NCI-H1436 (cell line): ENCODE measurements at regions not wholly inside any gene's neighbourhood (a gene's known extent, or its start where the extent isn't known, plus 50 kb on each side); places are given as distances from the start of the nearest gene placed in this dataset.

Source experiments
- DNase-seq: peaks from one replicate; lab custom pipeline; 2025; lab: John Stamatoyannopoulos, UW

GRCh38 chr5:74288448-74289108, 351.9 kb downstream of the ENC1 start:
- DNase-seq, result no peak

GRCh38 chr5:74288038-74288437, 352.5 kb downstream of the ENC1 start:
- no peak for DNase-seq

DNA sequence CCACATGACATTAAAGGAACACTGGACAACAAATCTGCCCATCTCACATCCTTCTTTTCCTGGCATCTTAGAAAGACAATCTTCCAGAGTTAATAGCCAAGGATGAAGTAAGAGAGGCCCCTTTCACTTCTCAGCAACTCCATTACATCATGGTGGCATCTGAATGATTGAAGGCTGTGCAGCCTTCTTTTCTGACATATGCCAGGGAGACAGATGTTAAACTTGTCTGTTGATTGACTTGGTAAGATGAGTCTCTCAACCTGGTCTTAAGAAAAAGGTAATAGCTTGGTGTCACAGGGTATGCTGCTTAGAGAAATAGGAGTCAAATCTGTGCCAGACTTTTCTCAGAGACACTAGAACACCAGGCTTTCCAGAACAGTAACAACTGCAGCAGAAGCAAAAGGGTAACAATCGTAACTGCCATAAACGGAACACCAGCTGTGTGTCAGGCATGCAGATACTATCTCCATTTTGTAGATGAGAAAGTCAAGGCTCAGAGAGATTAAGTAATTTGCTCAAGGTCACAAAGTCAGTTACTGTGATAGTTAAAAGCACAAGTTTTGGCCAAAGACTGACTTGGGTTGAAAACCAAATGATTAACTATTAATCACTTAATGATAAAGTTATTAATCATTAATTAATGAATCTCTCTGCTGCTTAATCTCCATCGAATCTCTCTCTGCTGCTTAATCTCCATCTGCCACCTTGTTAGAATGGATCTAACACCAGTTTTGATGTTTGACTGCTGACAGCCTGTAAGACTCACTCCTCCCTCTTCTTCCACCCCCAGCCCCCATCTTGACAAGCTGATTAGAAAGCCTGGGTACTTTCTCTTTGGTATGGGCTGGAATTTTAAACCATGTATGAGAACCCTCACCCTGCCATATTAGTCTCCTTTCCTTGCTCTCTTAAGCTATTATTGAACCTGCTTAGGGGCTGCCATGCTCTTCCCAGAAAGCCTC, 353.5 kb downstream of the ENC1 start:
- no peak for DNase-seq

GRCh38 chr5:74285675-74286280, 354.8 kb downstream of the ENC1 start:
- no peak for DNase-seq

GRCh38 chr5:74282490-74282889, 358.0 kb downstream of the ENC1 start:
- DNase-seq, result no peak

- no peak for DNase-seq
Measured at GRCh38 chr5:74281166-74281565, 359.4 kb downstream of the ENC1 start.

GRCh38 chr5:74280306-74280705, 360.2 kb downstream of the ENC1 start:
- no peak for DNase-seq

DNA sequence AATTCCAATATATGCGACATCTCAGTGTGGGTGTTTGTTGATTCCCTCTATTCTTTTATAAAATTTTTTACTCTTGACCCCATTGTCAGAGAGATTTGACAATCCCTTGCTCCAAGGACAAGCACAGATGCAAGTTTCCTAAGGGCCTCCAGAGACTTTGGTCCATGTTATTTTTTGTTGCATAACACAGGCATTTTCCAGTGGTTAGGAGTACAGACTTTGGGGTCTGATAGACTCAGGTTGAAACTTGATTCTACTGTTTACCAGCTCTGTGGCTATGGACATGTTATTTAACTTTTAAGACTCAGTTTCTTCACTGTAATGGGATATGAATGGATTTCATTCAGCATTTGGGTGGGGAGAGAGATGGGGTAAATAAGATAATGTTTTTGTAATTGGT, 361.3 kb downstream of the ENC1 start:
- no peak for DNase-seq

- no peak for DNase-seq
Measured at GRCh38 chr5:74277418-74277817, 363.1 kb downstream of the ENC1 start.

DNA sequence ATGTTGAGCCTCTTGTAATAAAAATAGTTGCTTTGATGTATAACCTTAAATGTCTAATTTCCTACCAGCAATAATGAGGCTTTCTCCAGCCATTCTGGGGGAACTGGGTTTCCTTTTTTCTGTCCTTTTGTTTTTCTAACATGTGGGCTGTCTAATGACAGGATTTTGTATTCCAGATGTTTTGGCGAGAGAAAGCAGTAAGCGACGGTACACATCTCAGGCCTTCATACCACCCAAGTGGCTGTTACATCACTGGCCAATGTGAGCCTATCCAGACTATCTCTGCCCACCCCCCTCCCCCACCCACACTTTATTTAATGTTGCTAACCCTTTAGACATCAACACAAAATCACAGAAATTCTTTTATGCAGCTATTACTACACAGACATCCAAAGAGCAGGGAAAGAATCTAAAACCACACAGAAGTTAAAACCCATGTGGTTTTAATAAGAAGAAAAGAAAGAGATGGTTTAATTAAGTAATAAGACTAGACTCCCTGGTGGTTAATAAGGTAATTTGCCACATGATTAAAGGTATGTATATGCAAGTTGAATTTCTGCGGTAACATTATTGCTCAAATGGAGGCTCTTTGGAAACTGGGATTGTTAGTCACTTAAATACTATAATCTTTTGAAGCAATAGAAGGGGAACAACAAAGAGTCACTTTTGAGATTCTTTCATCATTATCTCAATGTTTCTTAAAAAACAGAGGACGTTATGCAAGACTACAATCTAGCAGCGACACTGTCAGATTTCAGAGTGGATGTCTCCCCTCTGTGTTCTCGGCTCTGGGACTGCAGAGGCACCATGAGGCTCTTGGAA, 365.1 kb downstream of the ENC1 start:
- no peak for DNase-seq

DNA sequence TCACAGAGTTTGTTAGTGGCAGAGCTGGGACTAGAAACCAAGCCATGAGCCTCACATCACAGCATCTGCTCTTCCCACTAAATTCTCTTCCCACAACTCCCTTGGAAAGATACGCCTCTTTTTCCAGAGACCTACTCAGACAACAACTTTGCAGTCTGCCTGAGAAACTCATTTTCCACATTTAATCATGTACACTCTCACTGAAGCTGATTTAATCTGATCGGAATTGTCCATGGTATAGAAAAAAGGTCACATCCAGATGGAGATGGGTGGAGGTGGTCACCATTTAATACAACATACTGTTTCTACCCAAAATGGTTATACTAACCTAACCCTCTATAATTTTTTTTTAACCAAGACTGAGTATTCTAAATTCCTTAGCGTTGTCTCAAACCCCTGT, 366.2 kb downstream of the ENC1 start:
- no peak for DNase-seq

DNA sequence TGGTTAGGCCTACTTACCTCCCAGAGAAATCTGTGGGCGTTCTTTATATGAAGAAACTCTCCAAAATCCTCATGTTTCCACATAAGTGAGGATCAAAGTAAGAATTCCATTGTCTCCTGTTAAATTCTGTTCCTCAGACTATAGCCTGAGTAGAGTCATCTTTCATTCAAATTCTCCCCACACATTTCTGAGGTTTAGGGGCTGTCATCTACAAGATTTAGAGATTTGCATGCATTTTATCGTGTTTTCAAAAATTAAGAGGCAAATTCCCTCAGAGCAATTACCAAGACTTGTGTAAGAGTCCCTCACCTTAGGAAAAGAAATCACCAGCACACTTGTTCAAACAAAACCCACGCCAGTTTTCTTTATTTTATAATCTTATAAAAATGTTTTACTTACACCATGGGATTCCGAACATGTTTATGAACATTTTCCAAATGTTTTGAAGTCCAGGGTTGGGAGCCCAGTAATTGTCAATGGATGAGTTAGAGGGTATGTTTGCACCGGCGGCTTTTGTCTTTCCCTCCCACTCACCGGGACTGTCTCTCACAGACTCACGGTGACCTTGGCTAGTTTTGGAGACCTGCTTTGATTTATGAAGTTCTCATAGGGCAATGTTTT, 367.6 kb downstream of the ENC1 start:
- no peak for DNase-seq

DNA sequence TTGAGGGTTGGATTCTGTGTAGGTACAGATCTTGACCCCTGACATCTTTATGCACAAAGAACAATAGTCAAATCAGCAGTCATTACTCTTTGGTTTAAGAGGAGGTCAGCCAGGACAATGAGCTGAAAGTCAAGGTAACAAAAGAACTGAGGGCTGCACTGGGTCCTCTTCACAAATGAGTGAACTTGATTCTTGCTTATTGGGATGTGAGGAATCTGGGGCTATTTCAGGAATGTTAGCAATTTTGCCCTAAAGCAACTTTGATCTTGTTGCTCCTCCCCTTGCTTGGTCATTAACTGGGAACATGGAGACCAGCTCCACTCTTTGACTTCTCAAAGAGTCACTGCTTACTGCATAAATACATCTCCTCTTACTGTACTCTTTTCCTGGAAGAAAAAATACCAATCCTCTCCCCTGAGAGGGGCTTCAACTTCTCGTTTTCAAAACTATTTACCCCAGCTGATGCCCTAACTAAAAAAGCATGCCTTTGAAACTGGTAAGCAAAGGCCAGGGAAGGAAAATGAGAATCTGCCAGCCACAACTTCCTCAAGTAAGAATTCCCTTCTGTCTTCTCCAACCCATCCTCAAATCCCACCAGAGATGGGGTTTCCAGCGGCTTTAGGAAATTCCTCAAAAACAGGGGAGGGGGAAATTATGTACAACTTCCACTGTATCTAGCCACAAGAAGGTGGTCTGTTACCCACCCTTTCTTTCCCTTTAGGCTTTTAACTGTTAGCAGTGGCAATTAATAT, 368.3 kb downstream of the ENC1 start:
- no peak for DNase-seq

DNA sequence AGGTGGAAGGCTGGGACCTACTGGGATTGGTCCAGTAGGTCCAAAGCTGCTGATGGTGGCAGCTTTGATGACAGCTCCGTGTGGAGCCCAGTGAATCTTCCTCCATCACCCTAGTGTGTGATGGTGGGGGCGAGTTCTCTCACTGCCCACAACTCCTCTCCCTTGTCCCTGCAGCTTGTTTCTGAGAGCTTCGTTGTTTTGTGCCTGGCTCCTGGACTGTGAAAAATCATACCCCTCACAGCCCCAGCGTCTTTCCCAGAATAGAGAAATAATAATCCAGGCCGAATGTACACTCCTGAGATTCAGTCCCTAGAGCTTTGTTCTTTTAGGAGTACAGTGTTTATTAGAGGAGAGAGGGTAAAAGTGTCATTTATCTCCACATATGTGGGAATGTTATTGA, 372.2 kb downstream of the ENC1 start:
- no peak for DNase-seq

- DNase-seq, result no peak
Measured at GRCh38 chr5:74266836-74267235, 373.7 kb downstream of the ENC1 start.

- no peak for DNase-seq
Measured at GRCh38 chr5:74266132-74266531, 374.4 kb downstream of the ENC1 start.

DNA sequence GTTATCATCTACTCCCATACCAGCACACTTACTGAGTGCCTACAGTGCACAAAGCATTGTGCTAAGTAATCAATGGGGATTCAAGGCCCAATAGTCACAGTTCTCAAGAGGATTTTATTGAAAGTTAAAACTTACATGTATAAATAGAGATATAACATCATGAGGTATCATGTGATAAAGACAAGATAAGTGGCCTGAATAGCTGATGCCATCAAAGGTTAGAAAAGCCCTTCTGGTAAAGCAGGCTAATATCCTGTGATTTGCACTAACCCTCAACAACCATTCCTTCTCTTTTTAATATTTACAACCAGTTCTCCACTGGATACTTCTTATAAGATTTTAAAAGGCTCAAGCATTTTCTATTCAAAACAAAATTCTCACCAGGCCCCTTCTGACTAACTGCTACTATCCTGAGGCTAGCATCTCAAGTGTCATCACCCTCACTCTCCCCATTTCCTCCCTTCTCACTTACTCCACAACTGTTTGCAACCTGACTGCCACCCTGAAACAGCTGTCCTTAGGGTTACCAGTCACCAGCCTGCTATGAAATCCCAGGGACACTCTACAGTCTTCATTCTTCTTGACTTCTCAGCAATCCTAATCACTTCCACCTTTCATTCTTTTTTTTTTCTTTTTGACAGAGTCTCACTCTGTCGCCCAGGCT, 377.9 kb downstream of the ENC1 start:
- no peak for DNase-seq

- DNase-seq, result no peak
Measured at GRCh38 chr5:74261866-74262265, 378.7 kb downstream of the ENC1 start.

DNA sequence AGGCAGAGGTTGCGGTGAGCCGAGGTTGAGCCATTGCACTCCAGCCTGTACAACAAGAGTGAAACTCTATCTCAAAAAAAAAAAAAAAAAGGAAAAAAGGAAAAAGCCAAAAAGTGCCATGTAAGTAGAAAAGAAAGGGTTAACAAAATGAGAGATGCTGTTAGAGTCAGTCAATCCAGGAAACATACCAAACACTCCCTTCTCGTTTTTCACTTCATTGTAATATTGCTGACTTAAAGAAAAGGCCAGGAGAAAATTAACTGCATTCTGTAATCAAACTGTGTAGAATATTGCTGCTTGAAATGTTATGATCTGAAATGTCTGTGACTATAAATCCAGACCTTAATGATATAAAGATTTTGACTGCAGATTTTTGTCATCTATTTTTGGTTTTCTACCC, 379.1 kb downstream of the ENC1 start:
- DNase-seq, result no peak

- DNase-seq, result no peak
Measured at GRCh38 chr5:74259572-74259971, 381.0 kb downstream of the ENC1 start.
